GM12878 (cell line): ENCODE measurements at regions not wholly inside any gene's neighbourhood (a gene's known extent, or its start where the extent isn't known, plus 50 kb on each side); places are given as distances from the start of the nearest gene placed in this dataset.

Experiments
- ATAC-seq: fragments of 200-7000 bp; cut with Tn5 transposase; 3 replicates; pipeline ENCODE4 v1.9.1; 2020; ENCODE audit warnings: mild to moderate bottlenecking, moderate library complexity
- BruUV-seq: library from RNA; stranded (reverse); fragments of 400-500 nt; replicated peaks from 2 replicates; lab custom pipeline; 2021; lab: Mats Ljungman, UMichigan
- CTCF ChIA-PET: fragments of 300-600 bp; sonication (Branson Sonifier 250); formaldehyde crosslinking; extraction: SDS; loops from one replicate; lab custom pipeline; 2021; ENCODE audit warnings: inconsistent platforms; lab: Yijun Ruan, JAX
- POLR2A ChIA-PET: fragments of 350-600 bp; formaldehyde crosslinking; extraction: SDS; loops from one replicate; lab custom pipeline; 2021; ENCODE audit warnings: inconsistent platforms; lab: Charles Lee
- RAD21 ChIA-PET: fragments of 300-600 bp; sonication (Branson Sonifier 250); formaldehyde crosslinking; loops from one replicate; lab custom pipeline; 2023; ENCODE audit warnings: antibody characterized with exemption; ENCODE audit not compliant: unreplicated experiment; lab: Charles Lee
- SMC1A ChIA-PET: fragments of 300-600 bp; sonication (Branson Sonifier 250); formaldehyde crosslinking; loops from one replicate; lab custom pipeline; 2023; ENCODE audit not compliant: unreplicated experiment, uncharacterized antibody; lab: Charles Lee
- DNase-seq: peaks from one replicate; pipeline ENCODE4 v3.0.0-alpha.2; 2011; ENCODE audit warnings: low read depth, low spot score
- FAIRE-seq: peaks from 3 replicates; lab custom pipeline; 2011; peaks lifted over from hg19 to GRCh38; lab: Jason Lieb, UNC
- H2AFZ ChIP-seq: 2 replicates; pipeline ENCODE4 v1.6.0; 2011; ENCODE audit warnings: low read depth, low read length, control low read depth; ENCODE audit not compliant: control insufficient read depth
- H3K27ac ChIP-seq: 2 replicates; pipeline ENCODE4 v1.5.1; 2011; ENCODE audit warnings: control low read depth; ENCODE audit not compliant: control insufficient read depth, insufficient read depth
- H3K27me3 ChIP-seq, 2 experiments: replicated peaks in 1 of 2; 2 replicates each; pipeline versions ENCODE4 v1.6.0 to v1.6.1; 2011; ENCODE audit warnings: low read length in 1 of 2; ENCODE audit not compliant: control insufficient read depth in 2 of 2, insufficient read depth in 2 of 2
- H3K36me3 ChIP-seq, 2 experiments: 2 replicates each; pipeline ENCODE4 v1.5.1; 2011; ENCODE audit warnings: low read length in 1 of 2; ENCODE audit not compliant: control insufficient read depth in 2 of 2, insufficient read depth in 2 of 2
- H3K4me1 ChIP-seq: 2 replicates; pipeline ENCODE4 v1.6.1; 2011; ENCODE audit warnings: mild to moderate bottlenecking, low read length, moderate library complexity, mixed read lengths; ENCODE audit not compliant: control insufficient read depth, insufficient read depth
- H3K4me2 ChIP-seq: 2 replicates; pipeline ENCODE4 v1.6.0; 2011; ENCODE audit warnings: control low read depth; ENCODE audit not compliant: control insufficient read depth, insufficient read depth
- H3K4me3 ChIP-seq: fragments of 200-600 bp; sonication (generic); 2 replicates; pipeline ENCODE4 v1.5.1; 2016
- H3K79me2 ChIP-seq: 2 replicates; pipeline ENCODE4 v1.6.0; 2011; ENCODE audit warnings: low read length; ENCODE audit not compliant: control insufficient read depth, insufficient read depth
- H3K9ac ChIP-seq: 2 replicates; pipeline ENCODE4 v1.8.0; 2011; ENCODE audit warnings: low read length, control low read depth, mixed read lengths; ENCODE audit not compliant: control insufficient read depth, insufficient read depth
- H3K9me3 ChIP-seq: replicated peaks from 3 replicates; pipeline ENCODE4 v1.5.1; 2011; ENCODE audit warnings: mild to moderate bottlenecking, low read length; ENCODE audit not compliant: control insufficient read depth, insufficient read depth
- H4K20me1 ChIP-seq: 2 replicates; pipeline ENCODE4 v1.6.0; 2011; ENCODE audit not compliant: control insufficient read depth, insufficient read depth
- BACH1 ChIP-seq: fragments of 450-650 bp; IDR thresholded peaks from 2 replicates; pipeline ENCODE4 v1.6.1; 2017; ENCODE audit warnings: mild to moderate bottlenecking, borderline replicate concordance
- BRCA1 ChIP-seq: IDR thresholded peaks from 2 replicates; pipeline ENCODE4 v1.6.1; 2011; ENCODE audit warnings: low read depth, low read length, improper control_type of control experiment
- CEBPZ ChIP-seq: fragments of 150-350 bp; IDR thresholded peaks from 2 replicates; pipeline ENCODE4 v1.6.1; 2016; ENCODE audit warnings: low read depth, low read length
- ELK1 ChIP-seq: IDR thresholded peaks from 2 replicates; pipeline ENCODE4 v1.6.1; 2012; ENCODE audit warnings: low read depth, low read length, improper control_type of control experiment
- MLLT1 ChIP-seq: fragments of 450-650 bp; IDR thresholded peaks from 2 replicates; pipeline ENCODE4 v1.6.1; 2016; ENCODE audit warnings: mild to moderate bottlenecking
- MTA2 ChIP-seq: fragments of 450-650 bp; IDR thresholded peaks from 2 replicates; pipeline ENCODE4 v1.6.1; 2016; ENCODE audit warnings: low read depth, mild to moderate bottlenecking, moderate library complexity
- MYB ChIP-seq: fragments of 150-350 bp; IDR thresholded peaks from 2 replicates; pipeline ENCODE4 v1.6.1; 2014; ENCODE audit warnings: mild to moderate bottlenecking, low read depth, low read length, borderline replicate concordance
- NRF1 ChIP-seq: conservative IDR thresholded peaks from 2 replicates; pipeline ENCODE4 v1.6.1; 2011; ENCODE audit warnings: mild to moderate bottlenecking, low read depth, low read length, improper control_type of control experiment
- PAX5 ChIP-seq: IDR thresholded peaks from 2 replicates; pipeline ENCODE4 v1.6.1; 2011; ENCODE audit warnings: low read depth, low read length, borderline replicate concordance
- ZNF217 ChIP-seq: fragments of 450-650 bp; IDR thresholded peaks from 2 replicates; pipeline ENCODE4 v1.6.1; 2017; ENCODE audit warnings: antibody characterized with exemption, mild to moderate bottlenecking
- WGBS: methylation state at CpG from one replicate; pipeline ENCODE4 v1.1.6; 2016; ENCODE audit warnings: low lambda C conversion rate; ENCODE audit not compliant: insufficient replicate concordance, insufficient coverage; ENCODE audit errors: missing lambda C conversion rate; 5-methylcytosine and 5-hydroxymethylcytosine counted together
- in situ Hi-C: fragments of 300-500 bp; cut with MboI; formaldehyde crosslinking; loops from 9 replicates; pipeline ENCODE4 v1.14.3; 2018; ENCODE audit warnings: mixed read lengths
- intact Hi-C: fragments of 100-400 bp; cut with micrococcal nuclease; formaldehyde crosslinking; loops from one replicate; pipeline ENCODE4 v1.14.2; 2022; ENCODE audit not compliant: unreplicated experiment
- TF ChIP-seq, protein P1 (sequence below): IDR thresholded peaks from 2 replicates; pipeline ENCODE4 v1.6.1; 2012; ENCODE audit warnings: low read length, inconsistent platforms

DNA sequence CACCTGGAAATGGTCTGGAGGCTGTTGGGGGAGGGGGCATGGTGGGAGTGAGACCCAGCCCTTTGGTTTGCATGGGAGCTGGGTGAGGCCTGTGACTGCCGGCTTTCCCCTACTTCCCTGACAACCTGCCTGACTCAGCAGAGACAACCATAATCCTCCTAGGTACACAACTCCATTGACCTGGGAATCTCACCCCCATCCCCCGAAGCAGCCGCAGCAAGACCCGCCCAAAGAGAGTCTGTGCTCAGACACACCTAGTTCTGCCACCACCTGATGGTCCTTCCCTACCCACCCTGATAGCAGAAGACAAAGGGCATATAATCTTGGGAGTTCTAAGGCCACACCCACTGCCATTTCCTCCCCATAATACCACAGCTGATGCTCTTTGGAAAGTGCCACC, 168.6 kb downstream of the GIPC2 start:
- Histone ChIP-seq H3K36me3 (no peaks in the 10 kb centered on the region), H3K4me1 (no peaks in the 10 kb centered on the region), H3K4me3 (no peak overlapping the region), H3K79me2 (no peaks in the 10 kb centered on the region), H3K9ac (no peak overlapping the region), H3K4me2 (no peak overlapping the region), H3K27me3 (no peaks in the 10 kb centered on the region), H3K9me3 (no peaks in the 10 kb centered on the region), H4K20me1 (no peaks in the 10 kb centered on the region), H2AFZ (no peak overlapping the region), H3K27ac (no peak overlapping the region)
- intact Hi-C loops, result no loop called here
- no peak for ATAC-seq
- CTCF ChIA-PET, result no interaction called here
- FAIRE-seq, result no peak
- no peak for DNase-seq
- SMC1A ChIA-PET, result no interaction called here
- no peak for TF ChIP-seq PAX5
- TF ChIP-seq BRCA1, result no peak
- TF ChIP-seq ZNF217, result no peak
- TF ChIP-seq NRF1, result no peak
- TF ChIP-seq MLLT1, result no peak
- TF ChIP-seq, protein P1, sequence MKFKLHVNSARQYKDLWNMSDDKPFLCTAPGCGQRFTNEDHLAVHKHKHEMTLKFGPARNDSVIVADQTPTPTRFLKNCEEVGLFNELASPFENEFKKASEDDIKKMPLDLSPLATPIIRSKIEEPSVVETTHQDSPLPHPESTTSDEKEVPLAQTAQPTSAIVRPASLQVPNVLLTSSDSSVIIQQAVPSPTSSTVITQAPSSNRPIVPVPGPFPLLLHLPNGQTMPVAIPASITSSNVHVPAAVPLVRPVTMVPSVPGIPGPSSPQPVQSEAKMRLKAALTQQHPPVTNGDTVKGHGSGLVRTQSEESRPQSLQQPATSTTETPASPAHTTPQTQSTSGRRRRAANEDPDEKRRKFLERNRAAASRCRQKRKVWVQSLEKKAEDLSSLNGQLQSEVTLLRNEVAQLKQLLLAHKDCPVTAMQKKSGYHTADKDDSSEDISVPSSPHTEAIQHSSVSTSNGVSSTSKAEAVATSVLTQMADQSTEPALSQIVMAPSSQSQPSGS, result no peak
- no peak for TF ChIP-seq CEBPZ
- TF ChIP-seq MYB, result no peak
- TF ChIP-seq BACH1, result no peak
- TF ChIP-seq ELK1, result no peak
- no peak for TF ChIP-seq MTA2
- in situ Hi-C loops, result no loop called here
- no TSS peak for BruUV-seq
- POLR2A ChIA-PET, result no interaction called here
- RAD21 ChIA-PET, result no interaction called here
- WGBS, result 77% methylated on average over 3 of the region's 4 CpGs
